Esophagus muscularis mucosa (tissue), 4 donors: ENCODE measurements at regions not wholly inside any gene's neighbourhood (a gene's known extent, or its start where the extent isn't known, plus 50 kb on each side); places are given as distances from the start of the nearest gene placed in this dataset.

Experiments used
- DNase-seq: peaks from one replicate; pipeline ENCODE4 v3.0.0-alpha.2; 2017; ENCODE audit errors: extremely low spot score
- H3K27ac ChIP-seq, 4 donors: fragments of 200-600 bp; sonication (generic); replicated peaks in 1 of 4; 1 replicate in 3 of 4; 2 replicates in 1 of 4; pipeline ENCODE4 v1.5.1; 2016 to 2019; ENCODE audit warnings: mild to moderate bottlenecking in 1 of 4
- H3K27me3 ChIP-seq, 4 donors: fragments of 200-600 bp; sonication (generic); one replicate each; pipeline versions ENCODE4 v1.5.1 to v1.6.0; 2016 to 2019
- H3K36me3 ChIP-seq, 4 donors: fragments of 200-600 bp; sonication (generic); one replicate each; pipeline ENCODE4 v1.5.1; 2016 to 2019
- H3K4me1 ChIP-seq, 4 donors: fragments of 200-600 bp; sonication (generic); one replicate each; pipeline ENCODE4 v1.5.1; 2016 to 2019
- H3K4me3 ChIP-seq, 4 donors: fragments of 200-600 bp; sonication (generic); 1 replicate in 2 of 4; 2 replicates in 2 of 4; pipeline ENCODE4 v1.5.1; 2016 to 2019; ENCODE audit warnings: mild to moderate bottlenecking in 4 of 4, moderate library complexity in 1 of 4
- H3K9me3 ChIP-seq, 4 donors: fragments of 200-600 bp; sonication (generic); 1 replicate in 3 of 4; 2 replicates in 1 of 4; pipeline ENCODE4 v1.5.1; 2016 to 2019
- EP300 ChIP-seq: sonication (generic); formaldehyde crosslinking; IDR thresholded peaks from one replicate; pipeline ENCODE4 v1.6.1; 2017; ENCODE audit warnings: antibody characterized with exemption
- POLR2A ChIP-seq: fragments of 450-650 bp; IDR thresholded peaks from one replicate; pipeline ENCODE4 v1.6.1; 2017; ENCODE audit warnings: antibody characterized with exemption, moderate library complexity, mild to moderate bottlenecking, low read depth
- POLR2AphosphoS5 ChIP-seq, 2 donors: sonication (generic); formaldehyde crosslinking; IDR thresholded peaks; one replicate each; pipeline ENCODE4 v1.6.1; 2017; ENCODE audit warnings: antibody characterized with exemption in 2 of 2
- WGBS: methylation state at CpG from one replicate; pipeline ENCODE4 v1.1.5; 2018; 5-methylcytosine and 5-hydroxymethylcytosine counted together
- intact Hi-C: fragments of 100-400 bp; cut with DNase I; formaldehyde crosslinking; loops from one replicate; pipeline ENCODE4 v1.15.1; 2023
- TF ChIP-seq, protein P1 (sequence below), 3 experiments: fragments of 200-600 bp in 2 of 3; fragments of 450-650 bp in 1 of 3; sonication (generic) in 2 of 3; IDR thresholded peaks; one replicate each; pipeline ENCODE4 v1.5.1; 2017 to 2019; ENCODE audit warnings: antibody characterized with exemption in 3 of 3, mild to moderate bottlenecking in 2 of 3, moderate library complexity in 1 of 3

DNA sequence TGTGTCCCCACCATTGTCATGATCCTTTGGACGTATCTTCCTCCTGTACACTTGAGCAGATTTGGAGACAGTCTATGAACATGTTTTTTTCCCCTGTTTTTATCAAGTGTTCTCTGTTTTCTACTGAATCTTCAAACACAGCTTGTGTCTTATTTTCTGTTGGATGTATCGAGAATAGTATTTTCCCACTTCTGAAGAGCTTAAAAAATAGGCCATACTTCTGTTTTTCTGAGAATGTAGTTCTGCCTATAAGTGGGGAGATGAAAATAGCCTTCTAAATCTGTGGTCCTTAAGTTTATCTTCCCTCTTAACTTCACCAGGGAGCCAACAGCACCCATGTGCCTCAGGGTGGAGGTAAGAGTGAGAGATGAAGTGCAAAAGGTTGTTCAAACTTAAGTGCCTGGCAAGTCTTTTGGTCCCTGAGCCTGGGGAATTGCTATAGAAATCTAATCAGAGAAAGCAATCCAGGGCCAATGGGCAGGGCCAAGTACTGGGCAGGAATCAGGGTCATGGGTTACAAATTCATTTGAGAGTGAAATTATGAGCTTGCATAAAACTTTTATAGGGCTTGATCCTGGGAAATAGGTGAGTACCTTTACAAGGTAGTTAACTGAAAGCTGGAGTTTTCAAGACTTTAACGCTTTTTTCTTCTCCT, 58.9 kb downstream of the ARF6 start:
- intact Hi-C loops: no loop called here
- DNase-seq: no peak
- WGBS: 91% methylated on average over 3 of the region's 3 CpGs
- TF ChIP-seq, protein P1, sequence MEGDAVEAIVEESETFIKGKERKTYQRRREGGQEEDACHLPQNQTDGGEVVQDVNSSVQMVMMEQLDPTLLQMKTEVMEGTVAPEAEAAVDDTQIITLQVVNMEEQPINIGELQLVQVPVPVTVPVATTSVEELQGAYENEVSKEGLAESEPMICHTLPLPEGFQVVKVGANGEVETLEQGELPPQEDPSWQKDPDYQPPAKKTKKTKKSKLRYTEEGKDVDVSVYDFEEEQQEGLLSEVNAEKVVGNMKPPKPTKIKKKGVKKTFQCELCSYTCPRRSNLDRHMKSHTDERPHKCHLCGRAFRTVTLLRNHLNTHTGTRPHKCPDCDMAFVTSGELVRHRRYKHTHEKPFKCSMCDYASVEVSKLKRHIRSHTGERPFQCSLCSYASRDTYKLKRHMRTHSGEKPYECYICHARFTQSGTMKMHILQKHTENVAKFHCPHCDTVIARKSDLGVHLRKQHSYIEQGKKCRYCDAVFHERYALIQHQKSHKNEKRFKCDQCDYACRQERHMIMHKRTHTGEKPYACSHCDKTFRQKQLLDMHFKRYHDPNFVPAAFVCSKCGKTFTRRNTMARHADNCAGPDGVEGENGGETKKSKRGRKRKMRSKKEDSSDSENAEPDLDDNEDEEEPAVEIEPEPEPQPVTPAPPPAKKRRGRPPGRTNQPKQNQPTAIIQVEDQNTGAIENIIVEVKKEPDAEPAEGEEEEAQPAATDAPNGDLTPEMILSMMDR (IDR thresholded peaks at IDR 0.05): no peak
- no peak for TF ChIP-seq POLR2A
- no peak for TF ChIP-seq POLR2AphosphoS5 (IDR thresholded peaks at IDR 0.05)
- no peak for TF ChIP-seq EP300
- Histone ChIP-seq H3K27ac (no peak overlapping the region), H3K36me3 (no peaks in the 10 kb centered on the region), H3K9me3 (no peaks in the 10 kb centered on the region), H3K4me1 (peaks cover 0 to 4% (median 3%) of the 10 kb centered on the region in 4 donors), H3K27me3 (no peaks in the 10 kb centered on the region), H3K4me3 (no peak overlapping the region)

GRCh38 chr14:49953196-49953595, 60.3 kb downstream of the ARF6 start:
- no peaks in the 10 kb centered on the region for H3K36me3 ChIP-seq
- DNase-seq: no peak
- no peak overlapping the region for H3K27ac ChIP-seq
- no peaks in the 10 kb centered on the region for H3K9me3 ChIP-seq
- no peak overlapping the region for H3K4me3 ChIP-seq
- H3K27me3 ChIP-seq: no peaks in the 10 kb centered on the region
- no peaks in the 10 kb centered on the region for H3K4me1 ChIP-seq
- intact Hi-C loops: no loop called here
- TF ChIP-seq, protein P1 (IDR thresholded peaks at IDR 0.05): no peak
- TF ChIP-seq POLR2A: no peak
- no peak for TF ChIP-seq EP300
- no peak for TF ChIP-seq POLR2AphosphoS5 (IDR thresholded peaks at IDR 0.05)

- H3K27ac ChIP-seq: no peak overlapping the region
Measured at GRCh38 chr14:49954171-49954631, 61.3 kb downstream of the ARF6 start.

DNA sequence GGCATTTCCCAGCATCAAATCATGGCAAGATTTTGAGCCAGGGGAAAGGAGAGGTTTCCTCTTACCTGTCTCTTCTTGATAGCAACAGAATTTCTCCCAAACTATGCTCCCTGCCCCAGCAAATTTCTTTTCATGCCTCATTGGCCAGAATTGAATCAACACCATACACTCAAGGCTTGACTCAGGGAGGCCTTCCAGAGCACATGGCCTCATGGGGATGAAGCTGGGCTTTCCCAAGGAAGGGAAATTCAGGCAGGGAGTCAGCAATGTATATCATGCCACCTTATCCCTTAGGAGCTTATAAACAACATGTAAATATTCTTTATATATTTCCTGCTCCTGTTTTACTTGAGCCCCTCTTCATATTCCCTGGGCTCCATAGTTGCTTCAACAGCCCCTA, 62.1 kb downstream of the ARF6 start:
- Histone ChIP-seq H3K27ac (no peak overlapping the region), H3K4me1 (no peaks in the 10 kb centered on the region), H3K36me3 (no peaks in the 10 kb centered on the region), H3K9me3 (no peaks in the 10 kb centered on the region), H3K27me3 (no peaks in the 10 kb centered on the region), H3K4me3 (no peak overlapping the region)
- intact Hi-C loops: no loop called here
- no peak for DNase-seq
- TF ChIP-seq, protein P1 (IDR thresholded peaks at IDR 0.05): no peak
- TF ChIP-seq EP300: no peak
- TF ChIP-seq POLR2AphosphoS5 (IDR thresholded peaks at IDR 0.05): no peak
- no peak for TF ChIP-seq POLR2A

More at GRCh38 chr14:49954171-49954631, 61.3 kb downstream of the ARF6 start:
- Histone ChIP-seq H3K4me1 (no peaks in the 10 kb centered on the region), H3K9me3 (no peaks in the 10 kb centered on the region), H3K27me3 (no peaks in the 10 kb centered on the region), H3K4me3 (no peak overlapping the region), H3K36me3 (no peaks in the 10 kb centered on the region)
- TF ChIP-seq EP300: no peak
- TF ChIP-seq, protein P1 (IDR thresholded peaks at IDR 0.05): no peak
- TF ChIP-seq POLR2AphosphoS5 (IDR thresholded peaks at IDR 0.05): no peak
- no peak for TF ChIP-seq POLR2A
- 76% methylated on average over 2 of the region's 2 CpGs for WGBS
- DNase-seq: no peak
- intact Hi-C loops: no loop called here
